GM23338 (cell line): ENCODE measurements at regions not wholly inside any gene's neighbourhood (a gene's known extent, or its start where the extent isn't known, plus 50 kb on each side); places are given as distances from the start of the nearest gene placed in this dataset.

Experiments
- ATAC-seq: fragments of 200-7000 bp; cut with Tn5 transposase; 3 replicates; pipeline ENCODE4 v1.9.1; 2020
- DNase-seq: peaks from one replicate; pipeline ENCODE4 v3.0.0-alpha.2; 2015; ENCODE audit warnings: low spot score
- H2AFZ ChIP-seq: fragments of 200-600 bp; sonication (generic); 2 replicates; pipeline ENCODE4 v1.8.0; 2016; ENCODE audit warnings: antibody characterized with exemption, mild to moderate bottlenecking, moderate library complexity
- H3F3A ChIP-seq: fragments of 200-600 bp; sonication (generic); replicated peaks from 2 replicates; pipeline ENCODE4 v1.8.0; 2017; ENCODE audit warnings: antibody characterized with exemption, mixed run types, low read depth
- H3K27ac ChIP-seq: fragments of 200-600 bp; sonication (generic); 2 replicates; pipeline ENCODE4 v1.6.1; 2016; ENCODE audit warnings: low read depth
- H3K27me3 ChIP-seq: fragments of 200-600 bp; sonication (generic); 2 replicates; pipeline ENCODE4 v1.8.0; 2016; ENCODE audit warnings: mild to moderate bottlenecking, mixed run types, moderate library complexity; ENCODE audit not compliant: insufficient read depth
- H3K36me3 ChIP-seq: fragments of 200-600 bp; sonication (generic); 2 replicates; pipeline ENCODE4 v1.8.0; 2016; ENCODE audit warnings: mild to moderate bottlenecking; ENCODE audit not compliant: insufficient read depth
- H3K4me1 ChIP-seq: fragments of 200-600 bp; sonication (generic); 2 replicates; pipeline ENCODE4 v1.8.0; 2016; ENCODE audit warnings: mild to moderate bottlenecking, moderate library complexity; ENCODE audit not compliant: insufficient read depth
- H3K4me2 ChIP-seq: fragments of 200-600 bp; sonication (generic); 2 replicates; pipeline ENCODE4 v1.7.1; 2017; ENCODE audit warnings: mixed run types
- H3K4me3 ChIP-seq: fragments of 200-600 bp; sonication (generic); 2 replicates; pipeline ENCODE4 v1.6.1; 2016; ENCODE audit warnings: mixed run types
- H3K79me2 ChIP-seq: fragments of 200-600 bp; sonication (generic); replicated peaks from 2 replicates; pipeline ENCODE4 v1.8.0; 2017; ENCODE audit warnings: mild to moderate bottlenecking; ENCODE audit not compliant: insufficient read depth
- H3K9me2 ChIP-seq: fragments of 200-600 bp; sonication (generic); 2 replicates; pipeline ENCODE4 v1.8.0; 2017; ENCODE audit not compliant: insufficient read depth
- H4K20me1 ChIP-seq: fragments of 200-600 bp; sonication (generic); replicated peaks from 2 replicates; pipeline ENCODE4 v1.8.0; 2017; ENCODE audit warnings: mild to moderate bottlenecking; ENCODE audit not compliant: insufficient read depth
- H3K27ac Mint-ChIP-seq: 2 replicates; pipeline ENCODE4 v1.8.0; 2020; ENCODE audit warnings: inconsistent platforms, mild to moderate bottlenecking, moderate library complexity, mixed read lengths
- H3K27me3 Mint-ChIP-seq: 3 replicates; pipeline ENCODE4 v1.8.0; 2022; ENCODE audit warnings: low read depth, mild to moderate bottlenecking, moderate library complexity, mixed read lengths, inconsistent platforms; ENCODE audit not compliant: insufficient read depth, poor library complexity
- H3K36me3 Mint-ChIP-seq: 3 replicates; pipeline ENCODE4 v1.8.0; 2021; ENCODE audit warnings: low read depth, mild to moderate bottlenecking, inconsistent platforms, moderate library complexity, mixed read lengths
- H3K4me1 Mint-ChIP-seq: 3 replicates; pipeline ENCODE4 v1.8.0; 2020; ENCODE audit warnings: mild to moderate bottlenecking, inconsistent platforms, mixed read lengths
- H3K4me3 Mint-ChIP-seq: 3 replicates; pipeline ENCODE4 v1.8.0; 2021; ENCODE audit warnings: moderate library complexity, mild to moderate bottlenecking, inconsistent platforms, mixed read lengths
- H3K9me3 Mint-ChIP-seq: 3 replicates; pipeline ENCODE4 v1.8.0; 2020; ENCODE audit warnings: moderate library complexity, mild to moderate bottlenecking, inconsistent platforms, mixed read lengths
- JUNB ChIP-seq: IDR thresholded peaks from one replicate; pipeline ENCODE4 v1.6.1; 2016; ENCODE audit warnings: antibody characterized with exemption; ENCODE audit not compliant: unreplicated experiment
- POLR2AphosphoS5 ChIP-seq: IDR thresholded peaks from 2 replicates; pipeline ENCODE4 v1.6.1; 2016; ENCODE audit warnings: antibody characterized with exemption, low read depth
- TF ChIP-seq, protein P1 (sequence below): fragments of 250-450 bp; sonication (Bioruptor Pico); IDR thresholded peaks from 2 replicates; pipeline ENCODE4 v1.5.0; 2020; ENCODE audit warnings: mild to moderate bottlenecking, moderate library complexity
- TF ChIP-seq, protein P2 (sequence below): IDR thresholded peaks from 2 replicates; pipeline ENCODE4 v1.6.1; 2016; ENCODE audit warnings: antibody characterized with exemption
- TF ChIP-seq, protein P3 (sequence below): IDR thresholded peaks from one replicate; pipeline ENCODE4 v1.6.1; 2018; ENCODE audit warnings: antibody characterized with exemption; ENCODE audit not compliant: unreplicated experiment
- TF ChIP-seq, protein P4 (sequence below), 2 experiments: fragments of 200-600 bp in 1 of 2; sonication (generic) in 1 of 2; conservative IDR thresholded peaks; 2 replicates each; pipeline versions ENCODE4 v1.5.1 to v1.6.1; 2016 to 2017; ENCODE audit warnings: antibody characterized with exemption in 2 of 2, low read depth in 2 of 2, mild to moderate bottlenecking in 2 of 2, moderate library complexity in 1 of 2

DNA sequence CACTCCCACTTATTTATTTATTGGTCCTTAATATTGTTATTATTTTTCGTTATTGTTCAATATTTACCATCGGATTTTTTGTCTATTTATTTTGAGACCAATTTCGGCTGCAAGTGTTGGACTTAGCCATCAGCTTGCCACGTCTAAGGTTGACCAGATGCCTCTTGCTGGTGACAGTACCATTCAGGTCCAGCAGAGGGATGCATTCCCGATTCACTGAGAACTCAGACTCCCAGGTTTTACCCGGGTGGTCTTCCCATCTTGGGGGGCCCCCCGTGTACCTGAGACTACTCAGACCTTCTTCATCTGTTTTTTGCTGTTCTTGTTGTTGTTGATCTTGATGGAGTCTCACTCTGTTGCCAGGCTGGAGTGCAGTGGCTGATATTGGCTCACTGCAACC is 1435.2 kb downstream of the UQCRFS1 start:
- no peak for TF ChIP-seq POLR2AphosphoS5
- no peak for TF ChIP-seq JUNB
- TF ChIP-seq, protein P1, sequence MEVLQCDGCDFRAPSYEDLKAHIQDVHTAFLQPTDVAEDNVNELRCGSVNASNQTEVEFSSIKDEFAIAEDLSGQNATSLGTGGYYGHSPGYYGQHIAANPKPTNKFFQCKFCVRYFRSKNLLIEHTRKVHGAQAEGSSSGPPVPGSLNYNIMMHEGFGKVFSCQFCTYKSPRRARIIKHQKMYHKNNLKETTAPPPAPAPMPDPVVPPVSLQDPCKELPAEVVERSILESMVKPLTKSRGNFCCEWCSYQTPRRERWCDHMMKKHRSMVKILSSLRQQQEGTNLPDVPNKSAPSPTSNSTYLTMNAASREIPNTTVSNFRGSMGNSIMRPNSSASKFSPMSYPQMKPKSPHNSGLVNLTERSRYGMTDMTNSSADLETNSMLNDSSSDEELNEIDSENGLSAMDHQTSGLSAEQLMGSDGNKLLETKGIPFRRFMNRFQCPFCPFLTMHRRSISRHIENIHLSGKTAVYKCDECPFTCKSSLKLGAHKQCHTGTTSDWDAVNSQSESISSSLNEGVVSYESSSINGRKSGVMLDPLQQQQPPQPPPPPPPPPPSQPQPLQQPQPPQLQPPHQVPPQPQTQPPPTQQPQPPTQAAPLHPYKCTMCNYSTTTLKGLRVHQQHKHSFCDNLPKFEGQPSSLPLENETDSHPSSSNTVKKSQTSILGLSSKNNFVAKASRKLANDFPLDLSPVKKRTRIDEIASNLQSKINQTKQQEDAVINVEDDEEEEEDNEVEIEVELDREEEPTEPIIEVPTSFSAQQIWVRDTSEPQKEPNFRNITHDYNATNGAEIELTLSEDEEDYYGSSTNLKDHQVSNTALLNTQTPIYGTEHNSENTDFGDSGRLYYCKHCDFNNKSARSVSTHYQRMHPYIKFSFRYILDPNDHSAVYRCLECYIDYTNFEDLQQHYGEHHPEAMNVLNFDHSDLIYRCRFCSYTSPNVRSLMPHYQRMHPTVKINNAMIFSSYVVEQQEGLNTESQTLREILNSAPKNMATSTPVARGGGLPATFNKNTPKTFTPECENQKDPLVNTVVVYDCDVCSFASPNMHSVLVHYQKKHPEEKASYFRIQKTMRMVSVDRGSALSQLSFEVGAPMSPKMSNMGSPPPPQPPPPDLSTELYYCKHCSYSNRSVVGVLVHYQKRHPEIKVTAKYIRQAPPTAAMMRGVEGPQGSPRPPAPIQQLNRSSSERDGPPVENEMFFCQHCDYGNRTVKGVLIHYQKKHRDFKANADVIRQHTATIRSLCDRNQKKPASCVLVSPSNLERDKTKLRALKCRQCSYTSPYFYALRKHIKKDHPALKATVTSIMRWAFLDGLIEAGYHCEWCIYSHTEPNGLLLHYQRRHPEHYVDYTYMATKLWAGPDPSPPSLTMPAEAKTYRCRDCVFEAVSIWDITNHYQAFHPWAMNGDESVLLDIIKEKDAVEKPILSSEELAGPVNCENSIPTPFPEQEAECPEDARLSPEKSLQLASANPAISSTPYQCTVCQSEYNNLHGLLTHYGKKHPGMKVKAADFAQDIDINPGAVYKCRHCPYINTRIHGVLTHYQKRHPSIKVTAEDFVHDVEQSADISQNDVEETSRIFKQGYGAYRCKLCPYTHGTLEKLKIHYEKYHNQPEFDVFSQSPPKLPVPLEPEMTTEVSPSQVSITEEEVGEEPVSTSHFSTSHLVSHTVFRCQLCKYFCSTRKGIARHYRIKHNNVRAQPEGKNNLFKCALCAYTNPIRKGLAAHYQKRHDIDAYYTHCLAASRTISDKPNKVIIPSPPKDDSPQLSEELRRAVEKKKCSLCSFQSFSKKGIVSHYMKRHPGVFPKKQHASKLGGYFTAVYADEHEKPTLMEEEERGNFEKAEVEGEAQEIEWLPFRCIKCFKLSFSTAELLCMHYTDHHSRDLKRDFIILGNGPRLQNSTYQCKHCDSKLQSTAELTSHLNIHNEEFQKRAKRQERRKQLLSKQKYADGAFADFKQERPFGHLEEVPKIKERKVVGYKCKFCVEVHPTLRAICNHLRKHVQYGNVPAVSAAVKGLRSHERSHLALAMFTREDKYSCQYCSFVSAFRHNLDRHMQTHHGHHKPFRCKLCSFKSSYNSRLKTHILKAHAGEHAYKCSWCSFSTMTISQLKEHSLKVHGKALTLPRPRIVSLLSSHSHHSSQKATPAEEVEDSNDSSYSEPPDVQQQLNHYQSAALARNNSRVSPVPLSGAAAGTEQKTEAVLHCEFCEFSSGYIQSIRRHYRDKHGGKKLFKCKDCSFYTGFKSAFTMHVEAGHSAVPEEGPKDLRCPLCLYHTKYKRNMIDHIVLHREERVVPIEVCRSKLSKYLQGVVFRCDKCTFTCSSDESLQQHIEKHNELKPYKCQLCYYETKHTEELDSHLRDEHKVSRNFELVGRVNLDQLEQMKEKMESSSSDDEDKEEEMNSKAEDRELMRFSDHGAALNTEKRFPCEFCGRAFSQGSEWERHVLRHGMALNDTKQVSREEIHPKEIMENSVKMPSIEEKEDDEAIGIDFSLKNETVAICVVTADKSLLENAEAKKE, result no peak
- TF ChIP-seq, protein P2, sequence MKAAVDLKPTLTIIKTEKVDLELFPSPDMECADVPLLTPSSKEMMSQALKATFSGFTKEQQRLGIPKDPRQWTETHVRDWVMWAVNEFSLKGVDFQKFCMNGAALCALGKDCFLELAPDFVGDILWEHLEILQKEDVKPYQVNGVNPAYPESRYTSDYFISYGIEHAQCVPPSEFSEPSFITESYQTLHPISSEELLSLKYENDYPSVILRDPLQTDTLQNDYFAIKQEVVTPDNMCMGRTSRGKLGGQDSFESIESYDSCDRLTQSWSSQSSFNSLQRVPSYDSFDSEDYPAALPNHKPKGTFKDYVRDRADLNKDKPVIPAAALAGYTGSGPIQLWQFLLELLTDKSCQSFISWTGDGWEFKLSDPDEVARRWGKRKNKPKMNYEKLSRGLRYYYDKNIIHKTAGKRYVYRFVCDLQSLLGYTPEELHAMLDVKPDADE, result no peak
- TF ChIP-seq, protein P3, sequence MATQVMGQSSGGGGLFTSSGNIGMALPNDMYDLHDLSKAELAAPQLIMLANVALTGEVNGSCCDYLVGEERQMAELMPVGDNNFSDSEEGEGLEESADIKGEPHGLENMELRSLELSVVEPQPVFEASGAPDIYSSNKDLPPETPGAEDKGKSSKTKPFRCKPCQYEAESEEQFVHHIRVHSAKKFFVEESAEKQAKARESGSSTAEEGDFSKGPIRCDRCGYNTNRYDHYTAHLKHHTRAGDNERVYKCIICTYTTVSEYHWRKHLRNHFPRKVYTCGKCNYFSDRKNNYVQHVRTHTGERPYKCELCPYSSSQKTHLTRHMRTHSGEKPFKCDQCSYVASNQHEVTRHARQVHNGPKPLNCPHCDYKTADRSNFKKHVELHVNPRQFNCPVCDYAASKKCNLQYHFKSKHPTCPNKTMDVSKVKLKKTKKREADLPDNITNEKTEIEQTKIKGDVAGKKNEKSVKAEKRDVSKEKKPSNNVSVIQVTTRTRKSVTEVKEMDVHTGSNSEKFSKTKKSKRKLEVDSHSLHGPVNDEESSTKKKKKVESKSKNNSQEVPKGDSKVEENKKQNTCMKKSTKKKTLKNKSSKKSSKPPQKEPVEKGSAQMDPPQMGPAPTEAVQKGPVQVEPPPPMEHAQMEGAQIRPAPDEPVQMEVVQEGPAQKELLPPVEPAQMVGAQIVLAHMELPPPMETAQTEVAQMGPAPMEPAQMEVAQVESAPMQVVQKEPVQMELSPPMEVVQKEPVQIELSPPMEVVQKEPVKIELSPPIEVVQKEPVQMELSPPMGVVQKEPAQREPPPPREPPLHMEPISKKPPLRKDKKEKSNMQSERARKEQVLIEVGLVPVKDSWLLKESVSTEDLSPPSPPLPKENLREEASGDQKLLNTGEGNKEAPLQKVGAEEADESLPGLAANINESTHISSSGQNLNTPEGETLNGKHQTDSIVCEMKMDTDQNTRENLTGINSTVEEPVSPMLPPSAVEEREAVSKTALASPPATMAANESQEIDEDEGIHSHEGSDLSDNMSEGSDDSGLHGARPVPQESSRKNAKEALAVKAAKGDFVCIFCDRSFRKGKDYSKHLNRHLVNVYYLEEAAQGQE, result no peak
- TF ChIP-seq, protein P4, sequence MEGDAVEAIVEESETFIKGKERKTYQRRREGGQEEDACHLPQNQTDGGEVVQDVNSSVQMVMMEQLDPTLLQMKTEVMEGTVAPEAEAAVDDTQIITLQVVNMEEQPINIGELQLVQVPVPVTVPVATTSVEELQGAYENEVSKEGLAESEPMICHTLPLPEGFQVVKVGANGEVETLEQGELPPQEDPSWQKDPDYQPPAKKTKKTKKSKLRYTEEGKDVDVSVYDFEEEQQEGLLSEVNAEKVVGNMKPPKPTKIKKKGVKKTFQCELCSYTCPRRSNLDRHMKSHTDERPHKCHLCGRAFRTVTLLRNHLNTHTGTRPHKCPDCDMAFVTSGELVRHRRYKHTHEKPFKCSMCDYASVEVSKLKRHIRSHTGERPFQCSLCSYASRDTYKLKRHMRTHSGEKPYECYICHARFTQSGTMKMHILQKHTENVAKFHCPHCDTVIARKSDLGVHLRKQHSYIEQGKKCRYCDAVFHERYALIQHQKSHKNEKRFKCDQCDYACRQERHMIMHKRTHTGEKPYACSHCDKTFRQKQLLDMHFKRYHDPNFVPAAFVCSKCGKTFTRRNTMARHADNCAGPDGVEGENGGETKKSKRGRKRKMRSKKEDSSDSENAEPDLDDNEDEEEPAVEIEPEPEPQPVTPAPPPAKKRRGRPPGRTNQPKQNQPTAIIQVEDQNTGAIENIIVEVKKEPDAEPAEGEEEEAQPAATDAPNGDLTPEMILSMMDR (conservative IDR thresholded peaks at IDR 0.05; ENCODE audit: low read depth in 2 of 2), result peak in 1 of 2 experiments; percentile 55; a peak in 3 of 4 replicates
- no peaks in the 10 kb centered on the region for H3K4me1 ChIP-seq
- Mint-ChIP-seq H3K9me3 (peaks cover 81% of the 10 kb centered on the region), H3K4me3 (no peak overlapping the region), H3K4me1 (no peaks in the 10 kb centered on the region), H3K27me3 (peaks cover 27% of the 10 kb centered on the region), H3K36me3 (peaks cover 93% of the 10 kb centered on the region), H3K27ac (no peak overlapping the region)
- no peak overlapping the region for H3K27ac ChIP-seq
- no peak overlapping the region for H2AFZ ChIP-seq
- H3K9me2 ChIP-seq, result peaks cover 26% of the 10 kb centered on the region
- peaks cover 14% of the 10 kb centered on the region for H3K27me3 ChIP-seq
- ATAC-seq (no peak; the same call in 2 of the 3 replicates), DNase-seq (peak; percentile 66)
- H3F3A ChIP-seq, result no peaks in the 10 kb centered on the region
- H3K36me3 ChIP-seq, result peaks cover 18% of the 10 kb centered on the region
- peaks cover 18% of the 10 kb centered on the region for H3K79me2 ChIP-seq
- H3K4me2 ChIP-seq, result no peak overlapping the region
- H4K20me1 ChIP-seq, result 0 out of 2 replicates have a peak, but pooled peaks cover 10% of the 10 kb centered on the region
- H3K4me3 ChIP-seq, result no peak overlapping the region
